ENCODE measurements at regions not wholly inside any gene's neighbourhood (a gene's known extent, or its start where the extent isn't known, plus 50 kb on each side); places are given as distances from the start of the nearest gene placed in this dataset.
A peak's percentile ranks its signal among the peaks of the same experiment; 100 is the strongest.

DNA sequence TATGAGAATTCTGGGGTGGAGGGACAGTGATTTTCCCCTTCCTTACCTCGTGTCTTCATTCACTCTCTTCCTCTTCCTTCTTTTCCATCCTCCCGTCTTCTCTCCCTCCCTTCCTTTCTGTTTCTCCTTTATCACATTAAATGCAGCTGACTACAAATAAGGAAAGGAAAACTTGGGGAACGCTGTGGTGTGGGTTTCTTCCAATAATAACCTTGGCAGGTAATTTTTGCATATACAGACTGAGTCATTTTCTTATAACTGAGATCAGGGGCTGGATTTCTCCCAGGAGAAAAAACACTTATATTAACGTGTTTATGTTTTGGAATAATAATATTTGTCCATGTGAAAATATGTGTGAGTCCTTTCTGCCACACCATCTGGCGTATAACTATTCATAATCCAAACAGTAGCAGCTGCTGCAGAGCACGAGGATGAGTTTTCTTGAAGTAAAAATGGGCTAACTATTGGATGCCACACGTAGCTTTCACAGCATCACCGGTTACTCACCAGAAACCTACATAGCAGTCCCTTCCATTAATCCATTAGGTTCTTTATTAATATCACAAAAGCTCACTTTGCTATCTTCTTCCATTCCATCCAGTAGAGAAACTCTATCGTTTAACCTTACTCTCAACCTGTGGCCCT, 139.2 kb upstream of the SASH1 start:
- H3K4me3 Mint-ChIP-seq, result peak overlapping the region in 2 of 7 donors; percentile 15 to 16
- H3K27me3 Mint-ChIP-seq, result peaks cover 11 to 25% of the 10 kb centered on the region in 2 donors
- H3K27ac Mint-ChIP-seq, result peak overlapping the region in 3 of 8 donors; percentile 64 to 74 (median 72)
- H3K9me3 ChIP-seq (ENCODE audit: low read length), result no peaks in the 10 kb centered on the region
- no peaks in the 10 kb centered on the region for H3K36me3 Mint-ChIP-seq
- peaks cover 18 to 28% (median 23%) of the 10 kb centered on the region in 3 donors for H3K4me1 Mint-ChIP-seq
- DNase-seq, result no peak
- no peak overlapping the region for H3K4me3 ChIP-seq (ENCODE audit: low read length)
- H3K27me3 ChIP-seq (ENCODE audit: insufficient read depth, low read length, poor library complexity, severe bottlenecking), result no peaks in the 10 kb centered on the region
- no peaks in the 10 kb centered on the region for H3K36me3 ChIP-seq (ENCODE audit: insufficient read depth, low read length)
- POLR2A ChIA-PET, result no interaction called here
- CTCF ChIA-PET, result no interaction called here
- no peak overlapping the region for H3K27ac ChIP-seq (ENCODE audit: low read depth, low read length)
- H3K4me1 ChIP-seq (ENCODE audit: insufficient read depth, low read length), result no peaks in the 10 kb centered on the region
- peaks cover 3 to 35% (median 10%) of the 10 kb centered on the region in 5 donors for H3K9me3 Mint-ChIP-seq

DNA sequence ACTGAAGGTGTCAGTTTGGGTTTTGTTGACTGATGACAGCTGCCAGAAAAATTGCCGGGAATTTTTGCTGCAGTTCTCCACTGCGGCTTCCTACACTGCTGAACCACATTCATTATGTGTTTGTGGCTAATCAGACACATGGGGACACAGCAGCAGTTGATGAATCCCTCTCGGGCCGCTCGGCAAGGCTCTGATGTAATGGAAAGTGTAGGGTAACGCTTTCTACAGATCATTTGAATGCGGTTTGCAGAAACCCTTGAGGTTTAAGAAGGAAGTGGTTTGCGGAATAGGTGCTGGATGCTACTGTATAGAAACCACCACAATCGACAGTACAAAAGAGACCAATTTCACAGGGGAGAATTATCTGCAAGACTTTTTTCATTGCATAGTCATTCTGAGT, 138.7 kb upstream of the SASH1 start:
- DNase-seq, result peak; percentile 7 to 73 (median 51)
- no peak overlapping the region for H3K27ac ChIP-seq (ENCODE audit: low read depth, low read length)
- ChIA-PET CTCF (no interaction called here), POLR2A (no interaction called here)
- Mint-ChIP-seq H3K27ac (peak overlapping the region in 5 of 8 donors; percentile 17 to 74 (median 72)), H3K27me3 (peaks cover 11 to 21% of the 10 kb centered on the region in 2 donors), H3K4me3 (peak overlapping the region in 2 of 7 donors; percentile 15 to 16), H3K4me1 (peaks cover 18 to 28% (median 23%) of the 10 kb centered on the region in 3 donors), H3K36me3 (no peaks in the 10 kb centered on the region), H3K9me3 (peaks cover 3 to 35% (median 7%) of the 10 kb centered on the region in 5 donors)
- H3K9me3 ChIP-seq (ENCODE audit: low read length), result no peaks in the 10 kb centered on the region
- no peaks in the 10 kb centered on the region for H3K36me3 ChIP-seq (ENCODE audit: insufficient read depth, low read length)
- no peaks in the 10 kb centered on the region for H3K4me1 ChIP-seq (ENCODE audit: insufficient read depth, low read length)
- H3K27me3 ChIP-seq (ENCODE audit: insufficient read depth, low read length, poor library complexity, severe bottlenecking), result no peaks in the 10 kb centered on the region
- H3K4me3 ChIP-seq (ENCODE audit: low read length), result no peak overlapping the region

DNA sequence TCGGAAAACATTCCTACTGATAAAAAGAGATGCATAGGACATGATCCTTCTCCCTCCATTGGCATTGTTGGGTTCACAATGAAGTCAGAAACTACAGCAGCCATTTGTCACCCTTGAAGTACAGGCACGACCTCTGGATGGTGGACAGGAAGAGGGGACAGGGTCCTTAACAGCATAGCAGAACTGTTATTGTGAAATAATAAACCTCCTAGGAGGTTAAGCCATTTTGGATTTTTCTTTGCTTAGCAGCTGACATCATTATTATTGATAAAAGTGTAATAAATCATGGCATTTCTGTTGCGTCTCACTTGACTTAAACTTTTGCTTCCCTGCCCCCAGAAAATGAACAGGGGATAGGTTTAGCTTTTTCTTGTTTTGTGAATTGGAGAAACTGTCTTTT, 134.3 kb upstream of the SASH1 start:
- Histone ChIP-seq H3K4me1 (ENCODE audit: insufficient read depth, low read length) (no peaks in the 10 kb centered on the region), H3K27ac (ENCODE audit: low read depth, low read length) (no peak overlapping the region), H3K4me3 (ENCODE audit: low read length) (no peak overlapping the region), H3K27me3 (ENCODE audit: insufficient read depth, low read length, poor library complexity, severe bottlenecking) (no peaks in the 10 kb centered on the region), H3K9me3 (ENCODE audit: low read length) (no peaks in the 10 kb centered on the region), H3K36me3 (ENCODE audit: insufficient read depth, low read length) (no peaks in the 10 kb centered on the region)
- H3K27me3 Mint-ChIP-seq, result peaks cover 15 to 29% of the 10 kb centered on the region in 2 donors
- no peak overlapping the region for H3K27ac Mint-ChIP-seq
- H3K9me3 Mint-ChIP-seq, result peaks cover 0 to 15% (median 4%) of the 10 kb centered on the region in 5 donors
- POLR2A ChIA-PET, result no interaction called here
- H3K4me1 Mint-ChIP-seq, result peaks cover 14 to 21% (median 20%) of the 10 kb centered on the region in 3 donors
- CTCF ChIA-PET, result no interaction called here
- no peak for DNase-seq
- H3K36me3 Mint-ChIP-seq, result no peaks in the 10 kb centered on the region
- H3K4me3 Mint-ChIP-seq, result no peak overlapping the region

DNA sequence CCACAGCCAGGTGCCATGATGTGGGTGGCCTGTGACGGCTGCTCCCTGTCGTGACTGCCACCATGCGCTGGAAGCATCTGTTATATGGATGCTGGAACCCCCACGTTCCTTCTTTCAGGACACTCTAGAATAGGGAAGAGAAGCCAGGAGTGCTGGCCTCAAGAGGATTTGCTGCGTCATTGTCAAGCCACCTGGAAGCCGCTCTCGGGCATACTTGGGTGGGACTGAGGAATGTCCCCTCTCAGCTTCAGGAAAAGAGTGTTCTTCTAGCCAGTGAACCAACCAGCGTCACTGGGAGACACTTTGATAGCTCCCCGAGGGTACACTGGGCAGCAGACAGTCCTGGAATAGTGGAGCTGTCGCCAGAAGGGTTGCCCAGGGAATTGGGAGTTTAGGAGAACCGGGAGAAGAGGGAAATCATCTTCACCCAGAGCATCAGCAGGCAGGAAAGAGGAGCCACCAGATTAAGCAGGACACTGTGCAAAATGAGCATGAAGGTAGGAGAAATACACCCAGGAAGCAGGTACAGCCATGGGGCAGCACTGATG, 130.8 kb upstream of the SASH1 start:
- no peaks in the 10 kb centered on the region for H3K9me3 ChIP-seq (ENCODE audit: low read length)
- no peaks in the 10 kb centered on the region for H3K36me3 ChIP-seq (ENCODE audit: insufficient read depth, low read length)
- Mint-ChIP-seq H3K27me3 (peaks cover 28 to 34% of the 10 kb centered on the region in 2 donors), H3K4me3 (no peak overlapping the region), H3K36me3 (no peaks in the 10 kb centered on the region), H3K9me3 (peaks cover 0 to 1% (median 0%) of the 10 kb centered on the region in 5 donors), H3K4me1 (no peaks in the 10 kb centered on the region), H3K27ac (no peak overlapping the region)
- DNase-seq, result no peak
- ChIA-PET POLR2A (no interaction called here), CTCF (no interaction called here)
- no peak overlapping the region for H3K27ac ChIP-seq (ENCODE audit: low read depth, low read length)
- no peak overlapping the region for H3K4me3 ChIP-seq (ENCODE audit: low read length)
- no peaks in the 10 kb centered on the region for H3K4me1 ChIP-seq (ENCODE audit: insufficient read depth, low read length)
- H3K27me3 ChIP-seq (ENCODE audit: insufficient read depth, low read length, poor library complexity, severe bottlenecking), result no peaks in the 10 kb centered on the region

DNA sequence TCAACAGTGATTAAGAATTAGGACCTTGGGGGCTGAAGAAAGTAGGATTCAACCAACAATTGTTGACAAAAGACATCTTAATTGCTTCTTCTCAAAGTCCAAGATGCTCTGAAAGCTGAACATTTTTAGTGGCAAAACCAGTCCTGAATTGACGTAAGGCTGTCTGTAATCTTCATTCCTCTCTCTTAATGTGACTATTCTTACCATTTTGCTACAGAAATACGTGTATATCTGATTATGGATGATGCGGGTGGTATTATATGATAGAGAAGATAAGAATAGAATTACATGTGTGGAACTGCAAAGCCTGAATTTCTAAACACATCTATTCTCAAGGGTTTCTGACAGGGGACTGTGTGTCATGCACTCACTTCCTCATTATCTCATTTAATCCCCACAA, 130.3 kb upstream of the SASH1 start:
- H3K27ac ChIP-seq (ENCODE audit: low read depth, low read length), result no peak overlapping the region
- H3K9me3 Mint-ChIP-seq, result peaks cover 0 to 1% (median 0%) of the 10 kb centered on the region in 5 donors
- no peak overlapping the region for H3K4me3 ChIP-seq (ENCODE audit: low read length)
- no peaks in the 10 kb centered on the region for H3K4me1 Mint-ChIP-seq
- H3K9me3 ChIP-seq (ENCODE audit: low read length), result no peaks in the 10 kb centered on the region
- no peak for DNase-seq
- POLR2A ChIA-PET, result no interaction called here
- H3K36me3 ChIP-seq (ENCODE audit: insufficient read depth, low read length), result no peaks in the 10 kb centered on the region
- no peaks in the 10 kb centered on the region for H3K36me3 Mint-ChIP-seq
- H3K27ac Mint-ChIP-seq, result no peak overlapping the region
- no peaks in the 10 kb centered on the region for H3K4me1 ChIP-seq (ENCODE audit: insufficient read depth, low read length)
- H3K27me3 Mint-ChIP-seq, result peaks cover 29 to 39% of the 10 kb centered on the region in 2 donors
- H3K4me3 Mint-ChIP-seq, result no peak overlapping the region
- no peaks in the 10 kb centered on the region for H3K27me3 ChIP-seq (ENCODE audit: insufficient read depth, low read length, poor library complexity, severe bottlenecking)
- CTCF ChIA-PET, result no interaction called here

DNA sequence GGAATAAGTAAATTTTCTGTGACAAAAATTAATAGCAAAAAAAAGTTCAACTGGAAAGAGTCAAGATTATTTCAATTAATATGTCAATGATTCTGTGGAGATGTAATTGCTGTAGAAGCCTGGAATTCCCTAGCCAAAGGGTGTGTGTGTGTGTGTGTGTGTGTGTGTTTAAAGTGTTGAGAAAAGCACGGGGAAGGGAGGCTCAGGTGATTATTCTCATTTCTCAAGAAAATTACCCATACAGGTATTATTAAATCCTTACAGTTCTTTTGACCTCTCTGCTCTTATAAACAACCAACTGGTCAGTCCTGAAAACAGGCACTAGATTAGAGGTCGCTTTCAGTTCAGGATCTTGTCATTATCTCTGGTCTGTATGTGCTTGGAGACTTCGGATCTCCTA, 129.3 kb upstream of the SASH1 start:
- Mint-ChIP-seq H3K4me1 (no peaks in the 10 kb centered on the region), H3K27me3 (peaks cover 29 to 35% of the 10 kb centered on the region in 2 donors), H3K27ac (no peak overlapping the region), H3K36me3 (no peaks in the 10 kb centered on the region), H3K4me3 (no peak overlapping the region), H3K9me3 (peaks cover 0 to 1% (median 0%) of the 10 kb centered on the region in 5 donors)
- DNase-seq, result no peak
- Histone ChIP-seq H3K4me3 (ENCODE audit: low read length) (no peak overlapping the region), H3K27me3 (ENCODE audit: insufficient read depth, low read length, poor library complexity, severe bottlenecking) (no peaks in the 10 kb centered on the region), H3K4me1 (ENCODE audit: insufficient read depth, low read length) (no peaks in the 10 kb centered on the region), H3K9me3 (ENCODE audit: low read length) (no peaks in the 10 kb centered on the region), H3K36me3 (ENCODE audit: insufficient read depth, low read length) (no peaks in the 10 kb centered on the region), H3K27ac (ENCODE audit: low read depth, low read length) (no peak overlapping the region)
- ChIA-PET CTCF (no interaction called here), POLR2A (no interaction called here)

DNA sequence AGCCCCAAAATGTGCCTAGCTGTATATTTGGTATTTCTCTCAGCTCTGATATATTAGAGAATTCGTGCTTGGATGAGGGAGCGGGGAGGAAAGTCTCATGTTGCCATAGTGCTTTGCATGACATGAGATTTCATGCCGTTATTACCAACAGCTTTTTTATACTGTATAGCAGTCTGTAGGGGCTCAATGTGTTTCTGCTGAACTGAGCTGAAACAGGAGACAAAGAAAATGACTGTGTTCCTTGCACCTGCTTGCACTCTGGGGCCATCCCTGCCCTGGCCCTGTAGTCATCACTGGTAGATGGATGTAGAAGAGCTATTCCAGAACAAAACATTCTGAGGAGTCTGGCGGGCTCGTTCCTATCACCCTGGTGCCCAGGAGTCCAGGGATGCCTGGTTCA, 128.0 kb upstream of the SASH1 start:
- no peaks in the 10 kb centered on the region for H3K36me3 ChIP-seq (ENCODE audit: insufficient read depth, low read length)
- POLR2A ChIA-PET, result no interaction called here
- H3K27ac Mint-ChIP-seq, result no peak overlapping the region

DNA sequence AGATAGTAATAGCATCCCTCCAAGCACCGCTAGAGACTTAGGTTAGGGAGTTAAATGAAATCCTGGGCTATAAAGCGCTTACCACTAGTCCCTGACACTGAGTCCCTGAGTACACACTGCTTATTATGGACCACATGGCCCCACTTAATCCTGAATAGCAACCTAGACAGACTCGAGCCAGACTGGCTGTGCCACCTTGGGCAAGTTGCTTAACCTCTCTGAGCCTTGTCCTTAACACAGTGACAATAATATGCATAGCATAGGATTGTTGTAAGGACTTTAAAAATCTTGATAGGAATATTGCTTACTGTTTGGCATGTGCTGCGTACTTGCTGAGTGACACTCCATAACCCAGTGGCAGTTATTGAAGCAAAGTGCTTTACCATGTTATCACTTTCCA, 125.6 kb upstream of the SASH1 start:
- Mint-ChIP-seq H3K36me3 (no peaks in the 10 kb centered on the region), H3K4me3 (no peak overlapping the region), H3K9me3 (no peaks in the 10 kb centered on the region), H3K27me3 (peaks cover 26 to 35% of the 10 kb centered on the region in 2 donors), H3K27ac (peak overlapping the region in 1 of 8 donors; percentile 46), H3K4me1 (no peaks in the 10 kb centered on the region)
- Histone ChIP-seq H3K27me3 (ENCODE audit: insufficient read depth, low read length, poor library complexity, severe bottlenecking) (no peaks in the 10 kb centered on the region), H3K4me1 (ENCODE audit: insufficient read depth, low read length) (no peaks in the 10 kb centered on the region), H3K27ac (ENCODE audit: low read depth, low read length) (no peak overlapping the region), H3K4me3 (ENCODE audit: low read length) (no peak overlapping the region), H3K36me3 (ENCODE audit: insufficient read depth, low read length) (no peaks in the 10 kb centered on the region), H3K9me3 (ENCODE audit: low read length) (no peaks in the 10 kb centered on the region)
- CTCF ChIA-PET, result no interaction called here
- POLR2A ChIA-PET, result no interaction called here
- DNase-seq, result no peak

More for the DNA sequence above, 128.0 kb upstream of the SASH1 start:
- peaks cover 0 to 1% (median 0%) of the 10 kb centered on the region in 5 donors for H3K9me3 Mint-ChIP-seq
- no peaks in the 10 kb centered on the region for H3K36me3 Mint-ChIP-seq
- no peak overlapping the region for H3K27ac ChIP-seq (ENCODE audit: low read depth, low read length)
- no peak for DNase-seq
- no peaks in the 10 kb centered on the region for H3K4me1 Mint-ChIP-seq
- CTCF ChIA-PET, result no interaction called here
- no peaks in the 10 kb centered on the region for H3K27me3 ChIP-seq (ENCODE audit: insufficient read depth, low read length, poor library complexity, severe bottlenecking)
- no peaks in the 10 kb centered on the region for H3K4me1 ChIP-seq (ENCODE audit: insufficient read depth, low read length)
- H3K27me3 Mint-ChIP-seq, result peaks cover 27% of the 10 kb centered on the region in 2 donors
- H3K4me3 ChIP-seq (ENCODE audit: low read length), result no peak overlapping the region
- no peaks in the 10 kb centered on the region for H3K9me3 ChIP-seq (ENCODE audit: low read length)
- H3K4me3 Mint-ChIP-seq, result no peak overlapping the region

Data from CD8-positive, alpha-beta memory T cell (primary cell).